Neural progenitor cell (in vitro differentiated cells): ENCODE measurements at regions not wholly inside any gene's neighbourhood (a gene's known extent, or its start where the extent isn't known, plus 50 kb on each side); places are given as distances from the start of the nearest gene placed in this dataset.
"Not testable (repeated sequence)": the region's sequence is repeated elsewhere in the genome, so short reads cannot be mapped to it uniquely, and the experiment has no call there.

Experiments used
- EZH2 ChIP-seq: fragments of 200-600 bp; sonication (generic); IDR thresholded peaks from 2 replicates; pipeline ENCODE4 v1.6.1; 2017; ENCODE audit warnings: antibody characterized with exemption, mild to moderate bottlenecking, moderate library complexity
- EZH2phosphoT487 ChIP-seq: fragments of 200-600 bp; sonication (generic); IDR thresholded peaks from 2 replicates; pipeline ENCODE4 v1.6.1; 2017; ENCODE audit warnings: antibody characterized with exemption
- TF ChIP-seq, protein P1 (sequence below): fragments of 200-600 bp; sonication (generic); IDR thresholded peaks from 2 replicates; pipeline ENCODE4 v1.5.1; 2017; ENCODE audit warnings: antibody characterized with exemption, mild to moderate bottlenecking

DNA sequence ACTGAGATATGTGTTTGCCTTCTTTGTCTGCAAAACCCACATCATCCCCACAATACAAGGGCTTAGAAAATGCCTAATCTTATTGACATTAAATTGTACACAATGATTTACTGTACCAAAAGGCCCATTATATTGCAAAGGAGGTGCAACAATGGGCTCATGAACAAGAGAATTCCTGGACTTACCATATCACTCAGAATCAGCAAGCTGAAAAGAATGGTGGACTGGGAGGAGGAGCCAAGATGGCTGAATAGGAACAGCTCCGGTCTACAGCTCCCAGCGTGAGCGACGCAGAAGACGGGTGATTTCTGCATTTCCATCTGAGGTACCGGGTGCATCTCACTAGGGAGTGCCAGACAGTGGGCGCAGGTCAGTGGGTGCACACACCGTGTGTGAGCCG is 119.9 kb downstream of the OR13H1 start:
- TF ChIP-seq, protein P1, sequence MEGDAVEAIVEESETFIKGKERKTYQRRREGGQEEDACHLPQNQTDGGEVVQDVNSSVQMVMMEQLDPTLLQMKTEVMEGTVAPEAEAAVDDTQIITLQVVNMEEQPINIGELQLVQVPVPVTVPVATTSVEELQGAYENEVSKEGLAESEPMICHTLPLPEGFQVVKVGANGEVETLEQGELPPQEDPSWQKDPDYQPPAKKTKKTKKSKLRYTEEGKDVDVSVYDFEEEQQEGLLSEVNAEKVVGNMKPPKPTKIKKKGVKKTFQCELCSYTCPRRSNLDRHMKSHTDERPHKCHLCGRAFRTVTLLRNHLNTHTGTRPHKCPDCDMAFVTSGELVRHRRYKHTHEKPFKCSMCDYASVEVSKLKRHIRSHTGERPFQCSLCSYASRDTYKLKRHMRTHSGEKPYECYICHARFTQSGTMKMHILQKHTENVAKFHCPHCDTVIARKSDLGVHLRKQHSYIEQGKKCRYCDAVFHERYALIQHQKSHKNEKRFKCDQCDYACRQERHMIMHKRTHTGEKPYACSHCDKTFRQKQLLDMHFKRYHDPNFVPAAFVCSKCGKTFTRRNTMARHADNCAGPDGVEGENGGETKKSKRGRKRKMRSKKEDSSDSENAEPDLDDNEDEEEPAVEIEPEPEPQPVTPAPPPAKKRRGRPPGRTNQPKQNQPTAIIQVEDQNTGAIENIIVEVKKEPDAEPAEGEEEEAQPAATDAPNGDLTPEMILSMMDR, result not testable (repeated sequence)
- TF ChIP-seq EZH2phosphoT487, EZH2: not testable (repeated sequence)
